Activated naive CD8-positive, alpha-beta T cell treated with anti-CD3 and anti-CD28 coated beads for 36 hours (primary cell): ENCODE measurements at regions not wholly inside any gene's neighbourhood (a gene's known extent, or its start where the extent isn't known, plus 50 kb on each side); places are given as distances from the start of the nearest gene placed in this dataset.

Experiments
- DNase-seq: peaks from one replicate; pipeline ENCODE4 v3.0.0; 2021
- H3K27ac Mint-ChIP-seq: one replicate; pipeline ENCODE4 v1.8.0; 2022; ENCODE audit warnings: mild to moderate bottlenecking, moderate library complexity, mixed read lengths
- H3K27me3 Mint-ChIP-seq: one replicate; pipeline ENCODE4 v1.8.0; 2022; ENCODE audit warnings: mild to moderate bottlenecking, mixed read lengths
- H3K36me3 Mint-ChIP-seq: one replicate; pipeline ENCODE4 v1.8.0; 2021; ENCODE audit warnings: mild to moderate bottlenecking, mixed read lengths
- H3K4me1 Mint-ChIP-seq: one replicate; pipeline ENCODE4 v1.8.0; 2021; ENCODE audit warnings: mixed read lengths
- H3K4me3 Mint-ChIP-seq: one replicate; pipeline ENCODE4 v1.8.0; 2022; ENCODE audit warnings: mild to moderate bottlenecking, moderate library complexity, mixed read lengths
- H3K9me3 Mint-ChIP-seq: one replicate; pipeline ENCODE4 v1.8.0; 2022; ENCODE audit warnings: mixed read lengths

DNA sequence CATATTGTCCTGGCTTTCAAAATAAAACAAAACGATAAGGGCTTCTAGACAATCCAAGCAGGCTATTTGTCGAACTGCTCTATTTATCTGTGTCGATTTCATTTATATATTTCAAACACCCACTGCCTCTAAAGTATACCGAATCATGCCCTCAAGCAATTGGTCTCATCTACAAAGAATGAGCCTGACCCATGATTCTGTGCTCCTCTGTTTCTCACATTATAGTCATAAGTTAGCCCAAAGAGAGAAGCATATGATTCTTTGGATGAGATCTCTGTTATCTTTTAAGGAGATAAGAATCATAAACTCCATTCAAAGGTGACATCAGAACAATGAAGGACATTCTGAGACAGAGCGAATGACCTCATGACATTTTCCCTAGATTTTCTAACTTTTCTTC lies 191.1 kb downstream of the MAP2K6 start:
- no peak for DNase-seq
- H3K36me3 Mint-ChIP-seq: no peaks in the 10 kb centered on the region
- H3K4me3 Mint-ChIP-seq: no peak overlapping the region
- H3K27me3 Mint-ChIP-seq: peaks cover 7% of the 10 kb centered on the region
- no peaks in the 10 kb centered on the region for H3K9me3 Mint-ChIP-seq
- no peak overlapping the region for H3K27ac Mint-ChIP-seq
- peaks cover 12% of the 10 kb centered on the region for H3K4me1 Mint-ChIP-seq

GRCh38 chr17:69606142-69606800 lies 191.8 kb downstream of the MAP2K6 start:
- Mint-ChIP-seq H3K27ac (no peak overlapping the region), H3K27me3 (peaks cover 7% of the 10 kb centered on the region), H3K4me3 (no peak overlapping the region), H3K4me1 (peaks cover 12% of the 10 kb centered on the region), H3K36me3 (no peaks in the 10 kb centered on the region), H3K9me3 (peaks cover 1% of the 10 kb centered on the region)
- no peak for DNase-seq

- Mint-ChIP-seq H3K27me3 (peaks cover 7% of the 10 kb centered on the region), H3K4me1 (peaks cover 12% of the 10 kb centered on the region), H3K36me3 (no peaks in the 10 kb centered on the region), H3K27ac (no peak overlapping the region), H3K9me3 (peaks cover 1% of the 10 kb centered on the region), H3K4me3 (no peak overlapping the region)
- DNase-seq: peak; percentile 26
Measured at GRCh38 chr17:69607162-69607834, 192.8 kb downstream of the MAP2K6 start.

GRCh38 chr17:69608141-69608540 lies 193.6 kb downstream of the MAP2K6 start:
- Mint-ChIP-seq H3K9me3 (peaks cover 1% of the 10 kb centered on the region), H3K27me3 (peaks cover 7% of the 10 kb centered on the region), H3K27ac (no peak overlapping the region), H3K4me3 (no peak overlapping the region), H3K4me1 (peaks cover 6% of the 10 kb centered on the region), H3K36me3 (no peaks in the 10 kb centered on the region)
- DNase-seq: no peak

- Mint-ChIP-seq H3K27me3 (peaks cover 7% of the 10 kb centered on the region), H3K36me3 (no peaks in the 10 kb centered on the region), H3K4me1 (peaks cover 4% of the 10 kb centered on the region), H3K27ac (no peak overlapping the region), H3K4me3 (no peak overlapping the region), H3K9me3 (peaks cover 1% of the 10 kb centered on the region)
- DNase-seq: no peak
Measured at GRCh38 chr17:69608808-69609472, 194.4 kb downstream of the MAP2K6 start.

DNA sequence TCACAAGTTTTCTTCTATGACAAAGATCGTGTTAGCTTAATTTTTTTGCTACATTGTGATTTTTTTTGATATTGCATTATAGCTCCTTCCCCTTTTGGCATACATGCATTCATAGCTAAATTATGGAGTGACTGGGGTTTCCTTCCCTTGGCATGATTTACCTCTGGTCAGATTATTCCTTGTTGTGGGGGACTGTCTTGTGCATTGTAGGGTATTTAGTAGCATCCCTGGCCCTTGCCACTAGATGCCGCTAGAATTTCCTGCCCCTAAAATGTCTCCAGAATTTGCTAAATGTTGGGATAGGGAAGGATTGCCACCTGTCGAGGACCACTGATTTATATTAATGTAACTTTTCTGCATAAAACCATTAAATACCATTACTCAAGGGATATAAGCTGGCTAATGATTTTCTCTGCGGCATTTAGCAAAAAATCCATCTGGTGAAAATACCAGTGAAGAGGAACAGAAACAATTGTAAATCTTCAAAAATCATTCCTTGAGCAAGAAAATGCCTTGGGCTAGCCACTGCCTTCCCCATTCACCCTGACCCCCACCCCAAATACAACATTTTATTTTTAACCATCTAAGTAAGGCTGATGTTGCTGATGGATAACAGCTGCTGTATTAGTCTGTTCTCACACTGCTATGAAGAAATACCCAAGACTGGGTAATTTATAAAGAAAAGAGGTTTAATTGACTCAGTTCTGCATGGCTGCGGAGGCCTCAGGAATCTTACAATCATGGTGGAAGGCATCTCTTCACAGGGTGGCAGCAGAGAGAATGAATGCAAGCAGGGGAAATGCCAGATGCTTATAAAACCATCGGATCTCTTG lies 195.2 kb downstream of the MAP2K6 start:
- H3K4me3 Mint-ChIP-seq: no peak overlapping the region
- H3K27me3 Mint-ChIP-seq: peaks cover 7% of the 10 kb centered on the region
- peaks cover 4% of the 10 kb centered on the region for H3K4me1 Mint-ChIP-seq
- no peak for DNase-seq
- no peak overlapping the region for H3K27ac Mint-ChIP-seq
- H3K36me3 Mint-ChIP-seq: no peaks in the 10 kb centered on the region
- peaks cover 1% of the 10 kb centered on the region for H3K9me3 Mint-ChIP-seq

GRCh38 chr17:69620363-69620762 lies 205.9 kb downstream of the MAP2K6 start:
- DNase-seq: no peak
- H3K4me3 Mint-ChIP-seq: no peak overlapping the region
- H3K27me3 Mint-ChIP-seq: peaks cover 3% of the 10 kb centered on the region
- no peak overlapping the region for H3K27ac Mint-ChIP-seq
- peaks cover 4% of the 10 kb centered on the region for H3K9me3 Mint-ChIP-seq
- no peaks in the 10 kb centered on the region for H3K4me1 Mint-ChIP-seq
- H3K36me3 Mint-ChIP-seq: no peaks in the 10 kb centered on the region

DNA sequence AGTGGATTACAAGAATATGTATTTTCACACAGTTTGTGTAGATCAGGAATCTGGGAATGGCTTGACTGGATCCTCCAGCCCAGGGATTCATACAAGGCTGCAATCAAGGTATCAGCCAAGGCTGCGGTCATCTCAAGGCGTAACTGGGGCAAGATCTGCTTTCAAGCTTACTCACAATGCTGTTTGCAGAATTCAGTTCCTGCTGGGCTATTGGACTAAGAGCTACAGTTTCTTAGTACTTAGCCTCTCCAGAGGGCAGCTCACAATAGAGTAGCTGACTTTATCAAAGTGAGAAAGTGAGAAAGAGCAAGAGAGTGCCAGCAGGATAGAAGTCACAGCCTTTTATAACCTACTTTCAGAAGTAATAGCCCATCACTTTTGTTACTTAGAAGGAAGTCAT lies 211.0 kb downstream of the MAP2K6 start:
- H3K27ac Mint-ChIP-seq: no peak overlapping the region
- no peak overlapping the region for H3K4me3 Mint-ChIP-seq
- DNase-seq: no peak
- H3K9me3 Mint-ChIP-seq: peaks cover 4% of the 10 kb centered on the region
- no peaks in the 10 kb centered on the region for H3K36me3 Mint-ChIP-seq
- H3K4me1 Mint-ChIP-seq: no peaks in the 10 kb centered on the region
- H3K27me3 Mint-ChIP-seq: peaks cover 3% of the 10 kb centered on the region

DNA sequence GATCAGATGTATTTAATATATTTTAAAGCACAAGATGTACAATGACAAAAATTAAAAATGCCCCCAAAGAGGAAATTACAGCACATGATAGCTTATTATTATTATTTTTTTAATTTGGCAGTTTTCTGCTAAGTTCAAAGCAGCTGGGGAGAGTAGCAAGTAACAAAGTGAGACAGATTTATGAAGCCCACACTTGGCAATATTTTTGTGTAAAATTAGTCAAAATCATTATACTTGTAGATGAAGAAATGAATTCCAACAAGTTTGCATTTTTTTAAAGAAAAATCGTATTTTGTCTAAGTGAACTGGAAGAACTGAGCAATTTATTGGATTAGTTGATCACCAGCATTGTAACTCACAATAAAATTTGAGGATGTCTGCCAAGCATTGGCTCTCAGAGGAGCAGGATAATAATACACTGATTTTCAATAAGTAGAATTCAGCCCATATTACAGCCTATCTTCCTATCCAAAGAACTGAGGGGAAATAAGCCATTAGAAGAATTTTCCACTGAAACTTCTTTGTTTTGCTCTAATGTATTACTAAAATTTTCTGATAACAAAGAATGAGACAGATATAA lies 215.6 kb downstream of the MAP2K6 start:
- Mint-ChIP-seq H3K4me3 (no peak overlapping the region), H3K9me3 (peaks cover 6% of the 10 kb centered on the region), H3K27ac (no peak overlapping the region), H3K36me3 (peaks cover 4% of the 10 kb centered on the region), H3K27me3 (peaks cover 5% of the 10 kb centered on the region), H3K4me1 (no peaks in the 10 kb centered on the region)
- no peak for DNase-seq

DNA sequence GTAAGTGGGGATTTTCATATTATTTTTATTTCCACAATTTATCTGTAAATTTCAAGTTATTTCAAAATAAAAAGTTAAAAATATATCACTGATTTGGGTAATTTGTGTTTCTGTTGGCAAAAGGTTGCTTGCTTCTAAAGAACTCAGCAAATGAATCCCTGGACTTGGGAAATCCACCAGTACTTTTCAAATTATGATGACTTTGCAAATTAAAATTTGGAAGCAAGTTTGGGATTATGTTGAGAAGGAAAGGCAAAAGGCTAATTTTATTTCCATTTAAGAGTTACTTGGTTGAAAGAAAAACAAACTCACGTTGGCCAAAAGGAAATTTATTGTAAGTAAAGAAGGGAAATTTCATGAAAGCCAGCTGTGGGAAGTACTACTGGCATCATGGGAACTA lies 220.3 kb downstream of the MAP2K6 start:
- Mint-ChIP-seq H3K36me3 (peaks cover 4% of the 10 kb centered on the region), H3K27me3 (peaks cover 10% of the 10 kb centered on the region), H3K4me3 (no peak overlapping the region), H3K4me1 (no peaks in the 10 kb centered on the region), H3K27ac (no peak overlapping the region), H3K9me3 (peaks cover 6% of the 10 kb centered on the region)
- no peak for DNase-seq

GRCh38 chr17:69637446-69638156 lies 223.1 kb downstream of the MAP2K6 start:
- no peaks in the 10 kb centered on the region for H3K4me1 Mint-ChIP-seq

DNA sequence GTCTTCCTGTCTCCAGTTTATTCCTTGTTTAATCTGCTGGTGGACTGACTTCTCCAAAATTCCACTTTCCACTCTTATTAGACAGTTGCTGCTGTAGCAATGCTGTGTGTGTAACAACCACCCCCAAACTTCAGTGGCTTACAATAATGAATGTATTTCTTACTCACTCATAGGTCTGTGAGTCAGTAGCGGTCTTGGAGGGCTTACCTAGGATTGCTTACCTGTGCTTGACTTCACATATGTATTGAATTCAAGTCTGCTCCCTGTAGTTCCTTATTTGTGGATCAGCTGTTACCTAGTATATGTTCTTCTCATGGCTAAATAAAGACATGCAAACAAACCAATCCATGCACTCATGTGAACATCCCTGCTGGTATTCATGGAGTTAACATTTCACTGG lies 224.6 kb downstream of the MAP2K6 start:
- Mint-ChIP-seq H3K4me3 (no peak overlapping the region), H3K4me1 (no peaks in the 10 kb centered on the region), H3K27me3 (peaks cover 5% of the 10 kb centered on the region), H3K9me3 (no peaks in the 10 kb centered on the region), H3K36me3 (no peaks in the 10 kb centered on the region), H3K27ac (no peak overlapping the region)
- DNase-seq: no peak

More at GRCh38 chr17:69637446-69638156, 223.1 kb downstream of the MAP2K6 start:
- no peak overlapping the region for H3K4me3 Mint-ChIP-seq
- peaks cover 5% of the 10 kb centered on the region for H3K27me3 Mint-ChIP-seq
- H3K27ac Mint-ChIP-seq: no peak overlapping the region
- H3K36me3 Mint-ChIP-seq: no peaks in the 10 kb centered on the region
- no peak for DNase-seq
- H3K9me3 Mint-ChIP-seq: no peaks in the 10 kb centered on the region

GRCh38 chr17:69640073-69640472 lies 225.6 kb downstream of the MAP2K6 start:
- no peaks in the 10 kb centered on the region for H3K36me3 Mint-ChIP-seq
- DNase-seq: no peak
- no peaks in the 10 kb centered on the region for H3K4me1 Mint-ChIP-seq
- no peaks in the 10 kb centered on the region for H3K9me3 Mint-ChIP-seq
- H3K4me3 Mint-ChIP-seq: no peak overlapping the region
- H3K27me3 Mint-ChIP-seq: peaks cover 5% of the 10 kb centered on the region
- no peak overlapping the region for H3K27ac Mint-ChIP-seq

DNA sequence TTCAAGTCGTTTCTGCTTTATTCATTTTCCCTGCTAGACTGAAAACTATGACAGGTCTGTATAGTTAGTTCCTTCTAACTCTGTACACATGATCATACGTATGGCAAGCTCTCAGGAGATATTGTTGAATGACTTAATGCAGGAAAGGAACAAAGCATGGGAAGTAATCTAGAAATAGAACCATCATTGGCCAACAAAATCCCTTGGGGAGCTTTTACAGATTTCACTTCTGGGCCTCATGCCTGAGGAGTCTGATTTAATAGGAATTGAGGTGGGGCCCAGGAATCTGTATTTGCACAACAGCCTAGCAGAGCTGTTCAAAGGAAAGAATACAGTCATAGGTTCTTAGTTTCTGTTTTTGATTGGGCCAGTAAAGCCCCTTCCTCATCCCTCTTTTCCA lies 229.2 kb downstream of the MAP2K6 start:
- no peak overlapping the region for H3K27ac Mint-ChIP-seq
- DNase-seq: no peak
- H3K4me3 Mint-ChIP-seq: no peak overlapping the region
- H3K27me3 Mint-ChIP-seq: no peaks in the 10 kb centered on the region
- H3K4me1 Mint-ChIP-seq: no peaks in the 10 kb centered on the region
- H3K9me3 Mint-ChIP-seq: no peaks in the 10 kb centered on the region
- no peaks in the 10 kb centered on the region for H3K36me3 Mint-ChIP-seq
